ENCODE measurements at regions not wholly inside any gene's neighbourhood (a gene's known extent, or its start where the extent isn't known, plus 50 kb on each side); places are given as distances from the start of the nearest gene placed in this dataset.
A peak's percentile ranks its signal among the peaks of the same experiment; 100 is the strongest.
"Not testable (repeated sequence)": the region's sequence is repeated elsewhere in the genome, so short reads cannot be mapped to it uniquely, and the experiment has no call there.

DNA sequence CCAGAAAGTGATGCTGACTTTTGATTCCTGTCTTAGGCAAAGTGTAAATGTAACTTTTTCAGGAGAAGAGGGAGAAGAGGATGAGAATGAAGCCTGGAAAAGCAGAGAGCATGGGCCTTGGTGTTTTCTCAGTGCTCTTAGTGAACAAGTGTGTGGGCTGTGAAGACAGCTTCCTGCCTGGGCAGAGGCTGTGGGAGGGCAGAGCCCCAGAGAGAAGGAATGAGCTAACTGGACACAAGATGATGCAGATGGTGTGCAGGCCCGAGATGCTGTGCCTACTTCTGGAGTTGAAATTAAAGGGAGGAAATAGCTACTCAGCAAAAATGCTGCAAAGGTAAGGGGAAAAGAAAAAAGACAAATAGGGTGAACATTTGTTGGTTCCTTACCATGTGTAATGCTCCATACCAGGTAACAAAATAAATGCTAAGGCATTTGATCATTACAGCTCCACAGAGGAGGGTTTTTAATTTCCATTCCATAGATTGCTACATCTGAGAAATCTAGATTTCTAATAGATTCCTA, 87.0 kb upstream of the CEP162 start:
- no peak overlapping the region for H3K4me3 ChIP-seq (ENCODE audit: low read depth, low read length)
- TF ChIP-seq, protein P1, sequence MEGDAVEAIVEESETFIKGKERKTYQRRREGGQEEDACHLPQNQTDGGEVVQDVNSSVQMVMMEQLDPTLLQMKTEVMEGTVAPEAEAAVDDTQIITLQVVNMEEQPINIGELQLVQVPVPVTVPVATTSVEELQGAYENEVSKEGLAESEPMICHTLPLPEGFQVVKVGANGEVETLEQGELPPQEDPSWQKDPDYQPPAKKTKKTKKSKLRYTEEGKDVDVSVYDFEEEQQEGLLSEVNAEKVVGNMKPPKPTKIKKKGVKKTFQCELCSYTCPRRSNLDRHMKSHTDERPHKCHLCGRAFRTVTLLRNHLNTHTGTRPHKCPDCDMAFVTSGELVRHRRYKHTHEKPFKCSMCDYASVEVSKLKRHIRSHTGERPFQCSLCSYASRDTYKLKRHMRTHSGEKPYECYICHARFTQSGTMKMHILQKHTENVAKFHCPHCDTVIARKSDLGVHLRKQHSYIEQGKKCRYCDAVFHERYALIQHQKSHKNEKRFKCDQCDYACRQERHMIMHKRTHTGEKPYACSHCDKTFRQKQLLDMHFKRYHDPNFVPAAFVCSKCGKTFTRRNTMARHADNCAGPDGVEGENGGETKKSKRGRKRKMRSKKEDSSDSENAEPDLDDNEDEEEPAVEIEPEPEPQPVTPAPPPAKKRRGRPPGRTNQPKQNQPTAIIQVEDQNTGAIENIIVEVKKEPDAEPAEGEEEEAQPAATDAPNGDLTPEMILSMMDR (conservative IDR thresholded peaks at IDR 0.05; ENCODE audit: low read depth, low read length): no peak
- DNase-seq (ENCODE audit: low read depth): no peak

DNA sequence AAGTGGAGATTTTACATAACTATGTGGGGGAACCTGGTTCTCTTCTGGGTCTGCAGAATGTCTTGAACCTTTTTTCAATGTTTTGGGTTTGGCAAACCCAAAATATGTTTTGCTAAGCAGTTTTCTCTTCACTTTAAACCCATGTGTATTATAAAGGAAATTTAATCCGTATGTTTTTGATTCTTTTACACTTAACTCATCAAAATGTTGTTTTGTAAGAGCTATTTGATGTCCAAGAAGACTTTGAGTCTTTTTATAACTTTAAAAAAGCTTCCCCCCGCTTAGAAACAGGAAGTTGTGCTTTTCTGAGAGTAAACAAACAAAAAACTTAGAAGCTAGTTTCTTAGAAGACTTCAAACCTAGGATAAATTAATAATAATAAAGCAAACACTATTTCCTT, 81.9 kb upstream of the CEP162 start:
- no peak overlapping the region for H3K4me3 ChIP-seq (ENCODE audit: low read depth, low read length)
- TF ChIP-seq, protein P1 (conservative IDR thresholded peaks at IDR 0.05; ENCODE audit: low read depth, low read length): no peak
- DNase-seq (ENCODE audit: low read depth): no peak

DNA sequence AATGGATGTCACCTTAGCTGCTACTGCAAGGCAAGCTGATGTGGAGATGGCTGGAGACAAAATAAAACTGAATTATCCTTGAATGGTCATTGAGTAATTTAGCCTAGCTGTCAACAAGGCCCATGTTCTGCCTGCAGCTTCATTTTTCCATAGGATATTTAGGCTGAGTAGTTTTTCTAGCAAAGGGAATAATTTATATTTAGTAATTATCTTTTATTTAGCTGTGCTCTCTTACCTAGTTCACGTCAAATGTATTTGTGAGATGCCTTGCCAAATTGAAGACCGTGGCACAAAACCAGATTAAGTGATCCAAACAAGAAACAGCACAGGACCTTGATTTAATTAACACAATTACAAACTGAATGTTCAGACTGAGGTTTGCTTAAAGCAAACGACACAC, 77.4 kb upstream of the CEP162 start:
- H3K4me3 ChIP-seq (ENCODE audit: low read depth, low read length): no peak overlapping the region
- no peak for DNase-seq (ENCODE audit: low read depth)
- TF ChIP-seq, protein P1 (conservative IDR thresholded peaks at IDR 0.05; ENCODE audit: low read depth, low read length): no peak

DNA sequence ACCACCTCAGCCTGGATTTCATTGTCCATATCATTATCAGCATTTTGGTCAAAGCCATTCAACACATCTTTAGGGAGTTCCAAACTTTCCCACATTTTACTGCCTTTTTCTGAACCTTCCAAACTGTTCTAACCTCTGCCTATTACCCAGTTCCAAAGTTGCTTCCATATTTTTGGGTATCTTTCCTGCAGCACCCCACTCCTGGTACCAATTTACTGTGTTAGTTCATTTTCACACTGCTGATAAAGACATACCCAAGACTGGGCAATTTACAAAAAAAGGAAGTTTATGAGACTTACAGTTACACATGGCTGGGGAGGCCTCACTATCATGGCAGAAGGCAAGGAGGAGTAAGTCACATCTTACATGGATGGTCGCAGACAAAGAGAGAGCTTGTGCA, 63.6 kb upstream of the CEP162 start:
- H3K4me3 ChIP-seq (ENCODE audit: low read depth, low read length); DNase-seq (ENCODE audit: low read depth): not testable (repeated sequence)

DNA sequence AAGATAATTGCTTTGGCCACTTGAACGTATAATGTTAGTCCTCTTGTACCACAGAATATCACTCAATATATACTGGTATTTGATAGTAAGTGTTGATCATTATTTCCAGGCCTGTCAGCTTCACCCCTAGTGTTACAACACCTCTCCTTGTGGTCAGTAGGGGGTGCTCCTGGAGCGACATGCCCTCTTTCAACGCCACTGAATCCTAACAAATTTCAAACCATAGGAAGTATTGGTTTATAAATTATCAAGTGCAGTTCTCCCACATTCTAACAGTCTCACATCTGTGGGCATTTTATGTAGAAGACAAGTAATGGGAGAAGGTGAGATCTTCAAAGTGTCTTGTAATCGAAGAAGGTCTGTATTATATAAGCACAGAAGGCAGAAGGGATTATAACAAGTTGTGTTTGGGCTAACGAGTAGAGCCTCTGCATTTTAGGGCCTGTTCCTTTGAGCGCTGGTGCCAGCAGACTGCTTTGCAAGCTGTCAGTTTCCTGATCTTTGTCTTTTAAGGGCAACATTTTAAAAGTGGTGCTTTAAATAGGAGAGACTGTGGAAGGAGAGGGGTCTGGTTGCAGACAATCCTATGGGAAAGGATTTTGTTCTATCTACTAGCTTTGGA, 57.1 kb upstream of the CEP162 start:
- TF ChIP-seq, protein P1 (conservative IDR thresholded peaks at IDR 0.05; ENCODE audit: low read depth, low read length): peak; percentile 65
- no peak for DNase-seq (ENCODE audit: low read depth)
- no peak overlapping the region for H3K4me3 ChIP-seq (ENCODE audit: low read depth, low read length)

DNA sequence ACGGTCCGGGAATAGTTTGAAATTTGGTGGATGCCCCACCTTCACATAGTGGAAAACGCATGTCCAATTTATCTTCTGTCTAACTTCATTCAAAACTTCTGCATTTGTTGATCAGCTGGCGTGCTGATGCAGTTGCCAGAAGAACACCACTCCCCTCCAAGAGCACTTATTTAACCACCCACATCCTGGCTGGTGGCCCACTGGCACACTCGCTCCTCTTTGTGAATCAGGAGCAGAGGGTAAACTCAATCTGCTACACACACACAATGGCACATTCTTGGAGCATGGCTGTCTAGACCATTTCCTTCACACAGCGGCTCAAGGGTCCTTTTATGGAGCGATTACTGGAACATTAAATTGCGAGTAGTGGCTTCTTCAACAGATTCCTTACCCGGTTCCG, 55.1 kb upstream of the CEP162 start:
- no peak overlapping the region for H3K4me3 ChIP-seq (ENCODE audit: low read depth, low read length)
- DNase-seq (ENCODE audit: low read depth): no peak
- TF ChIP-seq, protein P1 (conservative IDR thresholded peaks at IDR 0.05; ENCODE audit: low read depth, low read length): no peak

DNA sequence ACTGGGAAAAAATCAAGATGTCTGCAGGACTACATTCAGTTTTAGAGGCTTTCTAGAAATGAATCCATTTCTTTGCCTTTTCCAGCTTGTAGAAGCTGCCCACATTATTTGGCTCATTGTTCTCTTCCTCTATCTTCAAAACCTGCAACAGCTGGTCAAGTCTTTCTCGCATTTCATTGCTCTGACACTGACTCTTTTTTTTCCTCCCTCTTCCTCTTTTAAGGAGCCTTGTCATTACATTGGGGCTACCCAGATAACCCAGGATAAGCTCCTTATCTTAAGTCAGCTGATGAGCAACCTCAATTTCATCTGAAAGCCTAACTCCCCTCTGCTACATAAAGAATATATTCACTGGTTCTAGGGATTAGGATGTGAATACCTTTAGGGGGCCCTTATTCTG, 53.2 kb upstream of the CEP162 start:
- no peak overlapping the region for H3K4me3 ChIP-seq (ENCODE audit: low read depth, low read length)
- DNase-seq (ENCODE audit: low read depth): no peak
- TF ChIP-seq, protein P1 (conservative IDR thresholded peaks at IDR 0.05; ENCODE audit: low read depth, low read length): no peak
